ENCODE measurements at regions not wholly inside any gene's neighbourhood (a gene's known extent, or its start where the extent isn't known, plus 50 kb on each side); places are given as distances from the start of the nearest gene placed in this dataset.
"Not testable (repeated sequence)": the region's sequence is repeated elsewhere in the genome, so short reads cannot be mapped to it uniquely, and the experiment has no call there.

- TF ChIP-seq CTCF (IDR thresholded peaks at IDR 0.05; ENCODE audit: low read depth, low read length, missing control alignments): peak; percentile 49
- DNase-seq (ENCODE audit: extremely low read depth, low read depth): peak; percentile 6
- not testable (repeated sequence) for H3K4me3 ChIP-seq (replicated peaks; ENCODE audit: low read depth, low read length)
These were observed 138.7 kb downstream of the KLRB1 start for GRCh38 chr12:9468998-9469397.

GRCh38 chr12:9468144-9468543, 139.6 kb downstream of the KLRB1 start:
- not testable (repeated sequence) for DNase-seq (ENCODE audit: extremely low read depth, low read depth); H3K4me3 ChIP-seq (replicated peaks; ENCODE audit: low read depth, low read length)

- no peak overlapping the region for H3K4me3 ChIP-seq (replicated peaks; ENCODE audit: low read depth, low read length)
These were observed 143.3 kb downstream of the KLRB1 start for GRCh38 chr12:9464408-9464807.

GRCh38 chr12:9455516-9455915, 152.2 kb downstream of the KLRB1 start:
- not testable (repeated sequence) for H3K4me3 ChIP-seq (replicated peaks; ENCODE audit: low read depth, low read length)
- peak; percentile 7 for DNase-seq (ENCODE audit: extremely low read depth, low read depth)

More at GRCh38 chr12:9464408-9464807, 143.3 kb downstream of the KLRB1 start:
- no peak for DNase-seq (ENCODE audit: extremely low read depth, low read depth)
- TF ChIP-seq CTCF (IDR thresholded peaks at IDR 0.05; ENCODE audit: low read depth, low read length, missing control alignments): no peak

GRCh38 chr12:9454021-9454420, 153.7 kb downstream of the KLRB1 start:
- not testable (repeated sequence) for DNase-seq (ENCODE audit: extremely low read depth, low read depth); H3K4me3 ChIP-seq (replicated peaks; ENCODE audit: low read depth, low read length)

- H3K4me3 ChIP-seq (replicated peaks; ENCODE audit: low read depth, low read length); DNase-seq (ENCODE audit: extremely low read depth, low read depth): not testable (repeated sequence)
These were observed 157.6 kb downstream of the KLRB1 start for GRCh38 chr12:9450127-9450567.

GRCh38 chr12:9449657-9450126, 158.0 kb downstream of the KLRB1 start:
- H3K4me3 ChIP-seq (replicated peaks; ENCODE audit: low read depth, low read length): peak overlapping the region; percentile 57
- not testable (repeated sequence) for DNase-seq (ENCODE audit: extremely low read depth, low read depth)

- no peak for TF ChIP-seq CTCF (IDR thresholded peaks at IDR 0.05; ENCODE audit: low read depth, low read length, missing control alignments)
- H3K4me3 ChIP-seq (replicated peaks; ENCODE audit: low read depth, low read length): peak overlapping the region; percentile 57
- no peak for DNase-seq (ENCODE audit: extremely low read depth, low read depth)
These were observed 158.5 kb downstream of the KLRB1 start for GRCh38 chr12:9449181-9449580.

GRCh38 chr12:9448648-9449047, 159.1 kb downstream of the KLRB1 start:
- peak overlapping the region; percentile 57 for H3K4me3 ChIP-seq (replicated peaks; ENCODE audit: low read depth, low read length)
- not testable (repeated sequence) for DNase-seq (ENCODE audit: extremely low read depth, low read depth)

GRCh38 chr12:9447791-9448614, 159.7 kb downstream of the KLRB1 start:
- DNase-seq (ENCODE audit: extremely low read depth, low read depth): peak; percentile 32
- peak overlapping the region; percentile 57 for H3K4me3 ChIP-seq (replicated peaks; ENCODE audit: low read depth, low read length)

GRCh38 chr12:9446883-9447761, 160.6 kb downstream of the KLRB1 start:
- H3K4me3 ChIP-seq (replicated peaks; ENCODE audit: low read depth, low read length): peak overlapping the region; percentile 57
- not testable (repeated sequence) for DNase-seq (ENCODE audit: extremely low read depth, low read depth)

- DNase-seq (ENCODE audit: extremely low read depth, low read depth); H3K4me3 ChIP-seq (replicated peaks; ENCODE audit: low read depth, low read length): not testable (repeated sequence)
These were observed 167.3 kb downstream of the KLRB1 start for GRCh38 chr12:9440428-9440827.

- not testable (repeated sequence) for H3K4me3 ChIP-seq (replicated peaks; ENCODE audit: low read depth, low read length); DNase-seq (ENCODE audit: extremely low read depth, low read depth)
These were observed 172.0 kb downstream of the KLRB1 start for GRCh38 chr12:9435682-9436081.

GRCh38 chr12:9430385-9430784, 177.3 kb downstream of the KLRB1 start:
- not testable (repeated sequence) for DNase-seq (ENCODE audit: extremely low read depth, low read depth); H3K4me3 ChIP-seq (replicated peaks; ENCODE audit: low read depth, low read length)
